Upper lobe of left lung (tissue), 4 donors: ENCODE measurements at regions not wholly inside any gene's neighbourhood (a gene's known extent, or its start where the extent isn't known, plus 50 kb on each side); places are given as distances from the start of the nearest gene placed in this dataset.

Experiments used
- CTCF ChIP-seq, 6 experiments: fragments of 450-650 bp in 4 of 6; fragments of 200-600 bp in 2 of 6; sonication (generic) in 2 of 6; IDR thresholded peaks; one replicate each; pipeline ENCODE4 v1.5.1; 2016 to 2019; ENCODE audit warnings: antibody characterized with exemption in 6 of 6
- EP300 ChIP-seq, 4 donors: sonication (generic); formaldehyde crosslinking; IDR thresholded peaks; one replicate each; pipeline ENCODE4 v1.5.1; 2017; ENCODE audit warnings: antibody characterized with exemption in 4 of 4, control low read depth in 2 of 4
- POLR2A ChIP-seq, 4 donors: fragments of 450-650 bp; IDR thresholded peaks; one replicate each; pipeline ENCODE4 v1.5.1; 2016 to 2017; ENCODE audit warnings: antibody characterized with exemption in 4 of 4, mild to moderate bottlenecking in 2 of 4
- POLR2AphosphoS5 ChIP-seq, 2 donors: sonication (generic); formaldehyde crosslinking; IDR thresholded peaks; one replicate each; pipeline ENCODE4 v1.5.1; 2017; ENCODE audit warnings: antibody characterized with exemption in 2 of 2

DNA sequence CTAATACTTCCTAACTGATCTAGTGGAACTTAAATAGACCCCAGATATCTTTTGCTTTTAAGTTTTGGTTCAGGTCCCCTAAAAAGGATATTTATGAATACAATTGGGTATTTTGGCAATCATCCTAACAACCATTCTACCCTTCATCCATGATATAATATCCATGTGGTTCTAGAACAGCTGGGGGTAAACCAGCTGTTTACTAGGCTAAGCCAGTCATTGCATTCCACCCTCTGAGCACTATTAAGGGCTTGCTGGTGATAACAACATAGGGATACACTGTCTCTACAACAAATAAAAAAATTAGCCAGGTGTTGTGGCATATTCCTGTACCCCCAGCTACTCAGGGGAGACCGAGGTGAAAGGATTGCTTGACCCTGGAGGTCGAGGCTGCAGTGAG is 54.8 kb upstream of the MAPK10 start:
- TF ChIP-seq CTCF (IDR thresholded peaks at IDR 0.05) (no peak), POLR2AphosphoS5 (IDR thresholded peaks at IDR 0.05) (no peak), EP300 (IDR thresholded peaks at IDR 0.05) (no peak), POLR2A (IDR thresholded peaks at IDR 0.05) (no peak)
